IPS-NIHi11 (cell line): ENCODE measurements at regions not wholly inside any gene's neighbourhood (a gene's known extent, or its start where the extent isn't known, plus 50 kb on each side); places are given as distances from the start of the nearest gene placed in this dataset.
"Not testable (repeated sequence)": the region's sequence is repeated elsewhere in the genome, so short reads cannot be mapped to it uniquely, and the experiment has no call there.

Experiments
- DNase-seq: peaks from one replicate; pipeline ENCODE4 v3.0.0; 2012; ENCODE audit warnings: mixed read lengths, low spot score

DNA sequence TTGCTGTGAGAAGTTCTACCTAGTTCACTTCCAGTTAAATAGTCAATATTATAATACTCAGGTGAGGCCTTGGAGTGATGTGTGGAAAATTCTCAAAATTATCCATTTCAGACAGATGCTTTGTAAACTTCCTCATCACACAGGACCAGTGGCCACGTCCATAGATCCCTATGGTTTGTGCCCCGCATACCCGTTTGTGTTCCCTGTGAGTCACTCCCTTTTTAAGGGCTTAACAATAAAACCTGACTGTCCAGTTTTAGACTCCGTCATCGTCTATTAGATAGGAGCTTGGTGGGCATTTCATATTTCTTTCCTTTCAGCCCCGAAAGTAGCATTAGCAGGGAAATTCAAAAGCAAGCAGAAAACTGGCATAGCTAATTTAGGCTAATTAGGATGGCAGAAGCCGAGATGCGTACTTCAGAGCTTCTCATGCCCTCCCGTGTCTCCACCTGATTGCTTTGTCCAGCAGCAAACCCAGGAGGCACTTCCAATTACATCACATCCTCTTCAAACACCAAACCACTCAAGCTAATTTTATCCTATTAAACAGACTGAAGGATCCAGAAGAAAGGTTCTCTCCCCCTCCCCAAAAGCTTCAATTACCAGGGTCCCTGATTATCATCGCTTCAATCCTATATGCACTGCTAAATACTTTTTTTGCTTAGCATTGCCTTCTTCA is 186.6 kb upstream of the OTX2 start:
- no peak for DNase-seq

DNA sequence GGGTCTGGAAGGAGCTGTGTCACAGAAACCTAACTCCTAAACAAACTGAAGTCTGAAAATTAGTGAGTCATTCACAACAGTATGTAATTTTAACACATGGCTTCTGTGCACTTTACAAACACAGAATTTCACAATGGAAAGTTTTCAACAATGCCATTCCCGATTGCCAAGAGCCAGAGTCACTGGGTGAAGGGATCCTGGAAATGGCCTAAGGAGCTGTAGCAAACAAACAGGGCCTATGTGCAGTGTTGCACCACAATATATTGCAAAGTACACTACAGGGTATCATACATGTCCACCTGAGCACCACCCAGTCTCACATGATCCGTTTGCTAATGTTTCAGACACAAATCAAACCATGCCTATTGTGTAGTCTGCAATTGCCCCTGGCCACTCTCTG is 184.7 kb upstream of the OTX2 start:
- DNase-seq, result no peak

DNA sequence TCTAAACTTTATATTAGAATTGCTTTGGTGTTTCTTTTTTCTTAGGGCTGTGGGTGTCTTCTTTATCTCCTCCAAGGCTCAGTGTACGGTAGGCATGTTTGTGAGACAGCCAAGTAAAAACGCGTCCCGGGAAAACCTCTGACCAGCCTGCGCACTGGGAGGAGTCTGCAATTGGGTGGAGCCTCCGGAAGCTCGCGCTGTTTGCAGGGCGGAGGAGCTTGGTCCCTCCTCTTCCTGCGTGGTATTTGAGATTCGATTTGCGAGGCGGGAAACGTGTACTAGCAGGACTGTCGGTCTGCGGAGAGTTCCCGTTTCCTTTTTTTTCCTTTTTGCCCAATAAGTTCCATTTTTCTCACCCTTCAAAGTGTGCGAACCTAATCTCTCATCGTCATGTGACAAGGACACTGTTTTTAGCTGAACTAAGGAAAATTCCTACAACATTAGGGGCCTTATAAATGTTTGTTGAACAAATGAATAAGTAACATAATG is 182.1 kb upstream of the OTX2 start:
- DNase-seq, result no peak

DNA sequence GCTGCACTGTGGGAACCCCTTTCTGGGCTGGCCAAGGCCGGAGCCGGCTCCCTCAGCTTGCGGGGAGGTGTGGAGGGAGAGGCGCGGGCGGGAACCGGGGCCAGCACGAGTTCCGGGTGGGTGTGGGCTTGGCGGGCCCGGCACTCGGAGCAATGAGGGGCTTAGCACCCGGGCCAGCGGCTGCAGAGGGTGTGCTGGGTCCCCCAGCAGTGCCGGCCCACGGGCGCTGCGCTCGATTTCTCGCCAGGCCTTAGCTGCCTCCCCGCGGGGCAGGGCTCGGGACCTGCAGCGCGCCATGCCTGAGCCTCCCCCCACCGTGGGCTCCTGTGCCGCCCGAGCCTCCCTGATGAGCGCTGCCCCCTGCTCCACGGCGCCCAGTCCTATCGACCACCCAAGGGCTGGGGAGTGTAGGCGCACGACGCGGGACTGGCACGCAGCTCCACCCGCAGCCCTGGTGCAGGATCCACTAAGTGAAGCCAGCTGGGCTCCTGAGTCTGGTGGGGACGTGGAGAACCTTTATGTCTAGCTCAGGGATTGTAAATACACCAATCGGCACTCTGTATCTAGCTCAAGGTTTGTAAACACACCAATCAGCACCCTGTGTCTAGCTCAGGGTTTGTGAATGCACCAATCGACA is 180.8 kb upstream of the OTX2 start:
- not testable (repeated sequence) for DNase-seq

DNA sequence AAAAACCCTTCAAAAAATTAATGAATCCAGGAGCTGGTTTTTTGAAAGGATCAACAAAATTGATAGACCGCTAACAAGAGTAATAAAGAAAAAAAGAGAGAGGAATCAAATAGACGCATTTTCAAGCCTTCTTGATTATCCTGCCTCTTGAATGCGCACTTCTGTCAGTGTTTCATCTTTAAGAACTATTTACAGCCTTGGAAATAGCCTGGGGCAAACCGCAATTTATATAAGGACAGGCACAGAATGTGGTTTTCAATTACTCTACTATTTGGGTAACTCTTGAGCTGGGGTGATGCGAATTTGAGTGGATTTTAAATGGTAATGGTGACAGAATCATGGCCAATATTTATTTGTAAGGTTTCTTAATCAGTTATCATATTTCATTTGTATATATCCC is 179.1 kb upstream of the OTX2 start:
- DNase-seq, result no peak

DNA sequence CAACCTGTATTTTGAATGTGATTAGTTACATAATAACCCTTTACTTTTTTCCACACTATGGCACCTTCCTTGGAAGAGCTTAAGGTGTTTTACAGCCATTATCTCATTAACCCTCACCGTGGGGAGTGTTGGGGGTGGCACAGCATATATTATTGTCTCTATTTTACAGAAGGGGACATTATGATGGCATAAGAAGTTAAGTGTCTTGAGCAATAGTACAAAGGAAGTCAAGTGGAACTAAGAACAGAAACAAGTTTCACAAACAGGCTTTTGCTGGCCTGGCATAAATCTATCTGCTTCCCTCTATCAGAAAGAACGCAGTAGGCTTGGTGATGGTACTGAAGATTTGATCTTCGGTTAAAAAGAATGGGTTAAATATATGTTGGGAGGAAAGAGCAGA is 169.7 kb upstream of the OTX2 start:
- DNase-seq, result no peak

DNA sequence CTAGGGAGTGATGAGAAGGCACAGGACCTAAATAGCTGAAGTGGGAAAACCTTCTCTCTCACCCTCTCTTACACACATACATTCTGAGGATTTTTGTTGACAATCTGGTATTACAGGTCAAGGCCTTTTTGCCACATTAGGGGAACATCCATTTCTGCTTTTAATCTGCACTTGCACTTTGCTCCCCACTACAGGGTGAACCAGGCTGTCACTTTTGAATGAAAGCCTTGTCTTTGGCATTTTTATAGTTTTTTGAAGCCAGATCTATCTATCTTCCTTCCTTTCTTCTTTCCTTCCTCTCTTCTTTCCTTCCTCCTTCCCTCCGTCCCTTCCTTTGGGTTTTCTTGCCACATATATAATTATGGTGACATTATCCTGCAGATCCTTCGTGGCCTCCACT is 165.9 kb upstream of the OTX2 start:
- no peak for DNase-seq

DNA sequence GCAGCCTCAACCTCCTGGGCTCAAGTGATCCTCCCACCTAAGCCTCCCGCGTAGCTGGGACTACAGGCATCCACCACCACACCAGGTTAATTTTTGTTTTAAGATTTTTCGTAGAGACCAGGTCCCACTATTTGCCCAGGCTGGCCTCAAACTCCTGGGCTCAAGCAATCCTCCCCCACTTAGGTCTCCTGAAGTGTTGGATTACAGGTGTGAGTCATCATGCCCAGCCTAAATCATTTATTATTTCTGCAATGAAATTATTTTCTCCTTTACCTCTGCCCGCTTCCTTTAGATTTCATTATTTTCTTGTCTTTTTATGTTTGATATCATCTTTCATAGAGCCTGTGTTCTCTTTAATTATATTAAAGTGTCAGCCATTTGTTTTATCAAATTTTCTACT is 165.2 kb upstream of the OTX2 start:
- no peak for DNase-seq

DNA sequence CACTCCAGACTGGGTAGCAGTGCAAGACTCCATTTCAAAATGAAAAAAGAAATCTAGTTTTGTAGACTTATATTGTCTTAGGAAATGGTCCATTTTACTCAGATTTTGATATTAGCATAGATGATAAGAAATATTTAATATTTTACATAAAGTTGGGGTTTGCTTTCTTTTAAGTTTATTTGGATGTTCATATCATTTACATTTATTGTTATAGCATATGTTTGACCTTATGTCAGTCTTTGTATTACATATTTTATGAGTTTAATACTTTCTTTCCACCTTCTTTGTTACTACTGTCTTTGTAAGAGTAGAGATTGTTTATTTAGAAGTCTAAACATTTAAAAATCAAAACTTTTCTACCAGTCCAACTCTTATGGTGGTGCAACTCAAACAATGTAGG is 162.7 kb upstream of the OTX2 start:
- no peak for DNase-seq

DNA sequence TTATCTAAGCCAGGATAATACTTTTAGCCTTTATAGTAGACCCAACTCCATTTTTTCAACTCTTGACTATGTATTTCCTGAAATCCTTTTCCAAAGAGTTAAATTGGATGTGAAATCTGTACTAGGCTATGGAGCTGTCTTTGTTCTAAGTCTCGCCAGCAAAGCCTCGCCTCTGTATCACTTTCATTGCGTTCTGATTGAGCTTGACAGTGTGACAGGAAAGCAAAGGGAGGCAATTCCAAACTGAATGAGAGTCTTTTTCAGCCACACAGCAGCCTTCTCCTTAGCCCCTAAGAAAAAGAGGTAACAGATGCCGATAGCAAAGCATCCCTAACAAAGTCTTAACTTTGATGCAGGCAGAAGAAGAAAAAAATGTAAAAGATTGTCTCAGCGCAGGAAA is 154.6 kb upstream of the OTX2 start:
- no peak for DNase-seq

DNA sequence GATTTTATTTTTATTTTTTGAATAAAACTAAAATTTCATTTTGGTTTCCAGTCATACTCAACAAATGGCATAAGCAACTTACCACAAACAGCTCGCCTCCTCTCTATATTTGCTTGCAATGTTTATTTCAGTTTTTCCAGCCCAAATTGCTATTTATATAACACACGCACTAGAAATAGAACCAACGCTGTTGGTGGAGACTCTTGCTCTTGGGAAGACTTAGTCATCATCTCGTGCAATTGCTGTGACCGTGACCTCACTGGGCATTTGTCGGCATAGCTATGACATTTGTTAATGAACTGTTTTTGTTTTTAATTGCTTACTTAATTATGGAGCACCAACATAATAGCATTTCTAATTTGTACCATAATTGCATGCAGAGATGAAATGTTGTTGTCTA is 153.1 kb upstream of the OTX2 start:
- DNase-seq, result no peak

DNA sequence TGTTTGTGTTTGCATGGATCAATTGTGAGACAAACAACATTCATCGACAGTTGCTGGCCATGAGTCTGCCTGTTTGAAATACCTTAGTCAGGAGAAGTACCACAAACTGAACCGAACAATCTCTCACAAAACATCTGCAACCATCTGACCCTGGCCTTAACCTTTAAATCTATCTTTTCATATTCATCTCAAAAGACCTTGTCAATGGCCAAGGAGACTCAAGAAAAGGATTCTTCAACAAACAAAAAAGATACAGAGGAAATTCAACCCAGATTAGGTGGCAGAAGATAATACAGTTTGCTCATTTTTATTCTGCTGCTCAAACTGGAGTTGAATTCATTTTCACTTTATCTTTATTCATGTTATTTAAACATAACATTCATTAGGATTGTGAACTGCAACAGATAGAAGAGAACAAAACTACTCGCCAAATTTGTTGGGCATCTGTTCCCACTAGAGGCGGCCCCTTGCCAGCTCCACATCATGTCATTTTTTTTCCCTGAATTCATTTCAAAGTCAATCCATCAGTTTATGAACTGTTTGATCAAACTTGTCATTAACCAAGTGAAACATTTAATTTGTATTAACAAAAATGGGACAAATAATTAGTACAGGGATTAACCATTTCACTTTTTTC is 152.3 kb upstream of the OTX2 start:
- DNase-seq, result no peak

DNA sequence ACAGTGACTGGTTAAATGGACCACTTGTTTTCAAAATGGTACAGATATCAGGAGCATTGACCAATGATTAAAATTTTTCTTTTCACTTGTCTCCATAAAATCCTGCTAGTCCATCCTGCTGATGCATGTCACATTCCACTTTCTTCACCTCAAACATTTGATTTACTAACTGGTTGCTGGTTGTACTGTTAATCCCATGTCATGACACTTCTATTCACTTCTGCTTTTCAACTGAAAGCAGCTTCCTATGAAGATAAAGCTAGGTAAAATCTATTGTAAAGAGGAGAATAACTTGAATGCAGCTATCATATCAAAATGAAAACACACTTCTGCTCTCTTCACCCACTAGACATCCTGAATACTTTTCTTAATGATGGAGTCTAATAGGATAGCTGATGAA is 149.6 kb upstream of the OTX2 start:
- no peak for DNase-seq

DNA sequence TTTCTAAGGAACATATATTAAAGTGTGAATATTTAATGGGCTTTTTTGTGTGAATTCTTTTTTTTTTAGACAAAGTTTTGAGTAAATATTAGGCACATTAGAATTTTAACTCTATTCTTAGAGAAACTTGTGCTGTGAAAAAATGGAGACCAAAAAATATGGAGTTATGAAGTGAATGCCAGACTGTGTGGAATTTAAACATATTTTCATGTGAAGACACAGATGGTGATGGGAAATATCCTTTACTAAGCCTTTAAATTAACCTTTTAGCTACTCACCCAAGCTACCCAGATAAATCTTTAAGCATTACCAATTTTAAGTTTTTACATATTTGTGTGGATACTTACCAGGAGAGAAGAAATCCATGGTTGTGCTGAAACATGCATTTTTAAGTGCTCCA is 148.8 kb upstream of the OTX2 start:
- DNase-seq, result no peak

DNA sequence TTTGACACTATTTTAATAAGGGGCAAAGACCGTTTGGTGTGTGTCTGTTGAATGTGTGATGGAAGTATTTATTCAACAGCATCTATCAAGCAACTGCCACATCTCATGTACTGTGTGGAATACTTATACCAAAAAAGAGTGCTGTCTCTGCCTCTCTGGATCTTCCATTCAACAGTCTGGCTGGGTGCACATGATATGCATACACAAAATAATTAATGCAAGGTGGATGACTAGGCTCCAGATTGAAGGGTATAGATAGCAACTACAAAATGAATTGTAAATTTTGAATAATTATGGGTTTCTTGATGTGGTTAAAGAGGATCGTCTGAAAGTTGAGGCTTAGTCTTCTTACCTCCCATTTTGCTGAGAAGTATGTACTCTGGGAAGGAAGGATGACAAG is 145.9 kb upstream of the OTX2 start:
- no peak for DNase-seq

DNA sequence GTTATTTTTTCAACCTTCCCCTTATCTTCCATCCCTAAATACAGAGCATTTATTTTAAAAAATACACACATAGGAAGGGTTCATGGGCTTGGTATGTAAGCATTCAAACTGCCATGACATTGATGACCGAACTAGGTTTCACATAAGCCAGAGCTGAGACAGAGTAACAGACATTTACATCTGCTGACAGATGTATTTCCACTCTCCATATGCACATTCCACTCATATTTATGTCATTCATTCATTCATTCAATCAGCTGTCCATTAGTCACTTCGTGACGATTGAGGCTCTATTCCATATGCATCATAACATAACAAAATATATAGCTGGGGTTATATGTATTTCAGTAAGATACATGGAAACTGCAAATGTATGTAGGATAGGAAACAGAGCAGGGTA is 145.5 kb upstream of the OTX2 start:
- DNase-seq, result no peak

DNA sequence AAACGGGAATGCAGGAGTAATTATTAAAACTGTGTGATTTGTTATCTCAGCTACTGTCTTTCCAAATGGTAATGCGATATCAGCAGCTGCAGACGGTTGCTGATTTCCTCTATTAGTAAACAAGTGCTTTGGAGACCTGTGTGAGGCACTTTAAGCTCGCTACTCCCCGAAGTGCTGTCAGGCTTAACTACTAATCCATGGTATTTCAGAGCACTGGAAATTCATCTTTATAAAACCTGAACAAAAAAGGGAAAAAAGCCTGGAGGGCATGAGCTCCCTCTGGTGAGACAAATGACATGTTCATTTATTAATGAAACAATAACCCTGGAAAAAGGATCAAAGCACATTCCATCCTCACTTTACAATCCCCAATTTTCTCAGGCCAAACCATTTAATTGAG is 143.6 kb upstream of the OTX2 start:
- no peak for DNase-seq

DNA sequence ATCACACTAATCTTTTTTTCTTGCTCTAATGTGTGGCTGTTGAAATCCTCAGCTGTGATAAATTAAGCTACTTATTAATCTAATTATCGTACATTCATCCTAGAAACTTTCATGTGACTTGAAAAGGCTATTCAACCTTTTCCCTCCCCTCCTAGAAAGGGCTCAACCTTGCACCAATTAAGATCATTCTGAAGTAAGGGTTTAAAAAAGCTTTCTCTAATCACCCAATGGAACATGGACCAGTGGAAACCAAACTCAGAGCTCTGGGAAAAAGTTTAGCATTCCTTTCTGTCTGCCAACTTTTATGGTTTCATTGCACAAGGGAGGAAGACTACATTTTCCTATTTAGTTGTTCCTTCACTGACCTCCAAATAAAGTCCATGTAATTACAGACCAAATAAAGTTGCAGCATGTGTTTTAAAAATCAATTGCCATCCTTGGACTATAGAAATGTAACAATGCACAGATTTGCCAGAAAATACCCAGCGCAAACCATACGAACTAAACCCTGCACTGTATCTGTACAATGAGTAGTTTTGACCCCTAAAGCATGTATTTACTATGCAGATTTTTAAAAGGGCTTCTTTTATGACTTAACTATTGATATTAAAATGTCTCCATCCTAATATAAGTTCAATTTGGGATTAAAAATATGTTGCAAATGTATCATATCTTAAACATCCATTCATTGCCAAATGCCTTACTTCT is 142.6 kb upstream of the OTX2 start:
- no peak for DNase-seq

DNA sequence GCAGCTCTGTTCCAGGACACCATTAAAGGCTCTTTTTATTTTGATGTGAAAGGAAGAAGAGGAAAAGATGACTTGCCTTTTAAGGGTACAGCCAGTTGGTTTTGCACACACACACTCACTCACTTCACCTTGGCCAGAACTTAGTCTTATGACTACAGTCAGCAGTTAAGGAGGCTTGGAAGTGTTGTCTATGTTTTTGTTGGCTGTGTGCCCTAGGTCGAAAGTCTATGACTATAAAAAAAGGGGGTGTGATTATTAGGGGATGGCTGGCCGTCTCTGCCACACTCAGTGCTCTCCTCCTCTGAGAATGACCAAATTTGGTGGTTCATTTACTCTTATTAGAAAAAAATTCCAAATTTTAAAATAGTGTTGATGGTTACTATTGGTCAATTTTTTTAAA is 139.5 kb upstream of the OTX2 start:
- no peak for DNase-seq

DNA sequence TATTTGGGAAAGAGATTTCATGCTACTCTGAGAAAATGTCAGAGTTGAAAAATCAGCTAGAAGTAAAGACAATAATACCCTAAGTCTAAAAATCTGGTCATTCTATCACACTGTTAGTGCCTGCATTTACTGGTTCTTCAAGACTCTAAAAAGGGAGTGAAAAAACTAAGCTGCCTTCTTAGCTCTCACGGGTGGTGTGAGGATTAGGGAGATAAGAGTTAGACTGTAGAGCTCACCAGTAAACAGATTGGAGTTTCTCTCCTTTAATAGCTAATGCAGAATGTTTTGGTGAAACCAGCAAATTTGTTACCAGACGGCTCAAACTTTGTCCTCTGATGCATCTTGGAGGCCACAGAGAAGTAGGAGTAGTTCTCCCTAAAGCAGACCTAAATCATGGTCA is 135.0 kb upstream of the OTX2 start:
- no peak for DNase-seq

DNA sequence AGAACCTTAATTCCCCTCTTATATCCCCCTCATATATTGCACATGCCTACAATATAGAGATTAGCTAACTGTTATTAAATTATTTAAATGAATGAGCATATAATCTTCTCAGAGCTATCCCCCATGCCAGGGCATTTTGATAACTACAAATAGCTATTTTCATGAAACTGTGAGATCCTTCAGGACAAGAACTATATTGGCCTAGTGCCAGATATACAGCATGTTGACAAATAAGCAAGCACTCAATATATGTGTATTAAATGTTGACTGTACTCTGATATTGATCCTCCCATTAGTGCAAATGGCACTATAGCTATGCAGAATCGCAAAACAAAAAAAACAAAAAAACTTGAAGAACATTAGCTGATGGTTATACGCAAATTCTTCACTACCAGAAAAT is 134.1 kb upstream of the OTX2 start:
- DNase-seq, result no peak

DNA sequence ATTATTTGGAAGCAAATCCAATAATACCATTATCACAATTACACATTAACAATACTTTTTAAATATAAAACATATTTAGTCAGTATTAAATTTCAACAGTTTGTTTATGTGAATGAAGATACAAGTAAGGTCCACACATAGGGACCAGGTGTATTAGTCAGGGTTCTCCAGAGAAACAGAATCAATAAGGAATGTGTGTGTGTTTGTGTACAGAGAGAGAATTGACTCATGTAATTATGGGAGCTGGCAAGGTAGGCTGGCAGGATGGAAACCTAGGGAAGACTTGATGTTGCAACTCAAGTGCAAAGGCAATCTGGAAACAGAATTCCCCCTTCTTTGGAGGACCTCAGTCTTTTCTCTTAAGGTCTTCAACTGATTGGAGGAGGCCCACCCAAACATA is 123.2 kb upstream of the OTX2 start:
- DNase-seq, result no peak
